H1 (cell line): ENCODE measurements at regions not wholly inside any gene's neighbourhood (a gene's known extent, or its start where the extent isn't known, plus 50 kb on each side); places are given as distances from the start of the nearest gene placed in this dataset.
A peak's percentile ranks its signal among the peaks of the same experiment; 100 is the strongest.

Source experiments
- CTCF ChIA-PET: fragments of 300-600 bp; sonication (Branson Sonifier 250); formaldehyde crosslinking; loops from one replicate; lab custom pipeline; 2021; ENCODE audit not compliant: partially characterized antibody; lab: Charles Lee
- POLR2A ChIA-PET: fragments of 300-600 bp; sonication (Branson Sonifier 250); formaldehyde crosslinking; loops from one replicate; lab custom pipeline; 2021; ENCODE audit warnings: inconsistent platforms; ENCODE audit not compliant: partially characterized antibody; lab: Charles Lee
- DNase-seq, 2 experiments: peaks; one replicate each; pipeline versions ENCODE4 v3.0.0 to v3.0.0-alpha.2; 2010 to 2022; ENCODE audit warnings: low spot score in 2 of 2, low read depth in 1 of 2, mixed read lengths in 1 of 2
- FAIRE-seq: peaks from 2 replicates; lab custom pipeline; 2011; peaks lifted over from hg19 to GRCh38; lab: Jason Lieb, UNC
- H2AFZ ChIP-seq: 2 replicates; pipeline ENCODE4 v1.8.1; 2012; ENCODE audit warnings: low read length, inconsistent platforms
- H2AK5ac ChIP-seq: 2 replicates; pipeline ENCODE4 v1.6.1; 2013; ENCODE audit warnings: low read depth, low read length
- H2BK120ac ChIP-seq: replicated peaks from 2 replicates; pipeline ENCODE3; 2013; ENCODE audit warnings: low read depth, low read length, inconsistent platforms
- H2BK12ac ChIP-seq: 2 replicates; pipeline ENCODE4 v1.6.1; 2013; ENCODE audit warnings: low read depth, low read length
- H2BK15ac ChIP-seq: 2 replicates; pipeline ENCODE4 v1.6.1; 2013; ENCODE audit warnings: low read length
- H2BK20ac ChIP-seq: 2 replicates; pipeline ENCODE4 v1.6.1; 2013; ENCODE audit warnings: low read length
- H2BK5ac ChIP-seq: 2 replicates; pipeline ENCODE4 v1.6.1; 2013; ENCODE audit warnings: low read depth, low read length
- H3K14ac ChIP-seq: 2 replicates; pipeline ENCODE4 v1.6.1; 2013; ENCODE audit warnings: inconsistent platforms; ENCODE audit not compliant: insufficient read length
- H3K18ac ChIP-seq: 2 replicates; pipeline ENCODE4 v1.6.1; 2013; ENCODE audit warnings: low read length; ENCODE audit errors: extremely low read depth
- H3K23ac ChIP-seq: 2 replicates; pipeline ENCODE4 v1.6.1; 2013; ENCODE audit warnings: inconsistent platforms; ENCODE audit not compliant: insufficient read length
- H3K23me2 ChIP-seq: 2 replicates; pipeline ENCODE4 v1.6.1; 2013; ENCODE audit warnings: low read depth, low read length
- H3K27ac ChIP-seq: 2 replicates; pipeline ENCODE4 v1.6.1; 2011; ENCODE audit warnings: low read depth, low read length, inconsistent platforms
- H3K27me3 ChIP-seq, 4 experiments: replicated peaks in 1 of 4; 1 replicate in 1 of 4; 2 replicates in 3 of 4; pipeline versions ENCODE4 v1.6.1 to v1.8.1; 2011 to 2013; ENCODE audit warnings: low read length in 3 of 4, mild to moderate bottlenecking in 3 of 4, inconsistent platforms in 2 of 4, mixed read lengths in 2 of 4, moderate library complexity in 1 of 4; ENCODE audit not compliant: control insufficient read depth in 3 of 4, insufficient read depth in 3 of 4; ENCODE audit errors: extremely low read depth in 1 of 4
- H3K36me3 ChIP-seq, 4 experiments: 2 replicates each; pipeline versions ENCODE4 v1.6.1 to v1.8.1; 2011 to 2013; ENCODE audit warnings: mild to moderate bottlenecking in 4 of 4, low read length in 3 of 4, moderate library complexity in 2 of 4, control low read depth in 1 of 4, inconsistent platforms in 1 of 4; ENCODE audit not compliant: insufficient read depth in 4 of 4, control insufficient read depth in 2 of 4
- H3K4ac ChIP-seq: replicated peaks from 2 replicates; pipeline ENCODE3; 2013; ENCODE audit warnings: low read length, low read depth, mixed read lengths, inconsistent platforms; ENCODE audit not compliant: insufficient read length
- H3K4me1 ChIP-seq, 4 experiments: replicated peaks in 1 of 4; 1 replicate in 1 of 4; 2 replicates in 3 of 4; pipeline versions ENCODE4 v1.6.1 to v1.8.1; 2011 to 2013; ENCODE audit warnings: low read length in 3 of 4, inconsistent platforms in 2 of 4, mixed read lengths in 1 of 4; ENCODE audit not compliant: insufficient read depth in 4 of 4, control insufficient read depth in 3 of 4
- H3K4me2 ChIP-seq, 2 experiments: 2 replicates each; pipeline versions ENCODE4 v1.6.1 to v1.8.1; 2011 to 2013; ENCODE audit warnings: low read depth in 2 of 2, low read length in 2 of 2, control low read depth in 1 of 2, inconsistent platforms in 1 of 2, mild to moderate bottlenecking in 1 of 2; ENCODE audit not compliant: insufficient read depth in 1 of 2
- H3K4me3 ChIP-seq, 4 experiments: fragments of 200-600, 300-600 bp in 1 of 4; sonication (generic), shearing (Covaris generic), sonication (Bioruptor Twin) in 1 of 4; 2 replicates each; pipeline versions ENCODE4 v1.5.1 to v1.8.1; 2011 to 2016; ENCODE audit warnings: low read length in 4 of 4, low read depth in 3 of 4, control low read depth in 2 of 4, inconsistent platforms in 2 of 4, mild to moderate bottlenecking in 2 of 4, mixed read lengths in 1 of 4, moderate library complexity in 1 of 4; ENCODE audit not compliant: insufficient read depth in 2 of 4; ENCODE audit errors: extremely low read depth in 1 of 4
- H3K56ac ChIP-seq: replicated peaks from 2 replicates; pipeline ENCODE3; 2013; ENCODE audit warnings: low read depth, mild to moderate bottlenecking, mixed read lengths, low read length, inconsistent platforms; ENCODE audit not compliant: insufficient read length
- H3K79me1 ChIP-seq: 2 replicates; pipeline ENCODE4 v1.6.1; 2013; ENCODE audit warnings: low read depth, low read length, control low read depth
- H3K79me2 ChIP-seq, 2 experiments: 2 replicates each; pipeline versions ENCODE4 v1.6.1 to v1.8.1; 2012 to 2013; ENCODE audit warnings: low read length in 2 of 2, mild to moderate bottlenecking in 2 of 2, inconsistent platforms in 1 of 2; ENCODE audit not compliant: insufficient read depth in 2 of 2, control insufficient read depth in 1 of 2
- H3K9ac ChIP-seq, 4 experiments: replicated peaks in 1 of 4; 1 replicate in 1 of 4; 2 replicates in 3 of 4; pipeline versions ENCODE4 v1.6.1 to v1.8.1; 2011 to 2013; ENCODE audit warnings: low read depth in 3 of 4, low read length in 3 of 4, control low read depth in 2 of 4, mild to moderate bottlenecking in 2 of 4, moderate library complexity in 2 of 4, inconsistent platforms in 1 of 4; ENCODE audit errors: extremely low read depth in 1 of 4
- H3K9me3 ChIP-seq, 2 experiments: 2 replicates each; pipeline versions ENCODE4 v1.6.1 to v1.8.1; 2012 to 2013; ENCODE audit warnings: mild to moderate bottlenecking in 2 of 2, moderate library complexity in 2 of 2, control low read depth in 1 of 2, inconsistent platforms in 1 of 2, low read depth in 1 of 2, low read length in 1 of 2, mixed read lengths in 1 of 2; ENCODE audit not compliant: insufficient read depth in 2 of 2
- H4K20me1 ChIP-seq, 2 experiments: replicated peaks in 1 of 2; 2 replicates each; pipeline versions ENCODE3 to v1.8.1; 2011 to 2013; ENCODE audit warnings: inconsistent platforms in 2 of 2, low read length in 2 of 2, mild to moderate bottlenecking in 1 of 2; ENCODE audit not compliant: insufficient read depth in 2 of 2, control insufficient read depth in 1 of 2
- H4K5ac ChIP-seq: 2 replicates; pipeline ENCODE4 v1.6.1; 2013; ENCODE audit warnings: low read length, low read depth, mixed read lengths, inconsistent platforms; ENCODE audit not compliant: insufficient read length
- H4K8ac ChIP-seq: 2 replicates; pipeline ENCODE4 v1.8.0; 2013; ENCODE audit warnings: mild to moderate bottlenecking, moderate library complexity, low read length, inconsistent platforms; ENCODE audit not compliant: insufficient read depth; ENCODE audit errors: extremely low read depth
- H4K91ac ChIP-seq: replicated peaks from 2 replicates; pipeline ENCODE3; 2013; ENCODE audit warnings: low read length, mixed read lengths, inconsistent platforms; ENCODE audit not compliant: insufficient read length
- ASH2L ChIP-seq: fragments of 200-600, 300-600 bp; sonication (generic); IDR thresholded peaks from one replicate; pipeline ENCODE4 v1.7.1; 2017; ENCODE audit warnings: low read length
- GTF2F1 ChIP-seq: IDR thresholded peaks from 2 replicates; pipeline ENCODE4 v1.6.1; 2012; ENCODE audit warnings: low read depth, low read length, improper control_type of control experiment, borderline replicate concordance
- NANOG ChIP-seq: IDR thresholded peaks from 2 replicates; pipeline ENCODE4 v1.6.1; 2011; ENCODE audit warnings: low read length, low read depth, mild to moderate bottlenecking, inconsistent platforms; ENCODE audit not compliant: insufficient read depth, poor library complexity, severe bottlenecking
- POU5F1 ChIP-seq: IDR thresholded peaks from 2 replicates; pipeline ENCODE4 v1.6.1; 2011; ENCODE audit warnings: low read depth, mild to moderate bottlenecking, low read length, moderate library complexity
- RAD21 ChIP-seq, 2 experiments: IDR thresholded peaks in 1 of 2; conservative IDR thresholded peaks in 1 of 2; 2 replicates each; pipeline ENCODE4 v1.6.1; 2011; ENCODE audit warnings: low read depth in 2 of 2, low read length in 2 of 2, improper control_type of control experiment in 1 of 2, inconsistent platforms in 1 of 2, mild to moderate bottlenecking in 1 of 2, moderate library complexity in 1 of 2
- RNF2 ChIP-seq: fragments of 200-900, 300-1000 bp; sonication (generic); IDR thresholded peaks from 2 replicates; pipeline ENCODE4 v1.7.1; 2016; ENCODE audit warnings: borderline replicate concordance, low read depth, mild to moderate bottlenecking, antibody characterized with exemption, low read length; ENCODE audit not compliant: poor library complexity, severe bottlenecking; ENCODE audit errors: missing control alignments
- SIRT6 ChIP-seq: IDR thresholded peaks from one replicate; pipeline ENCODE4 v1.7.1; 2012; ENCODE audit warnings: low read length, inconsistent platforms
- SUZ12 ChIP-seq: fragments of 200-600 bp; sonication (generic); IDR thresholded peaks from 2 replicates; pipeline ENCODE4 v1.6.1; 2012; ENCODE audit warnings: mild to moderate bottlenecking, inconsistent platforms, low read length, moderate library complexity, mixed read lengths
- TAF1 ChIP-seq: IDR thresholded peaks from 2 replicates; pipeline ENCODE4 v1.6.1; 2011; ENCODE audit warnings: mild to moderate bottlenecking, low read depth, low read length
- ZNF274 ChIP-seq: IDR thresholded peaks from 2 replicates; pipeline ENCODE4 v1.7.0; 2012; ENCODE audit warnings: low read length, borderline replicate concordance; ENCODE audit errors: extremely low read depth
- WGBS, 2 experiments: shearing (Covaris generic) in 1 of 2; methylation state at CpG; one replicate each; pipeline versions ENCODE4 v1.1.6 to v1.1.7; 2013 to 2015; ENCODE audit warnings: low lambda C conversion rate in 2 of 2, mixed read lengths in 2 of 2, inconsistent platforms in 1 of 2, low coverage in 1 of 2, missing lambda C conversion rate in 1 of 2; ENCODE audit not compliant: insufficient replicate concordance in 2 of 2, insufficient coverage in 1 of 2, insufficient read length in 1 of 2; ENCODE audit errors: extremely low coverage in 1 of 2, missing lambda C conversion rate in 1 of 2; 5-methylcytosine and 5-hydroxymethylcytosine counted together

DNA sequence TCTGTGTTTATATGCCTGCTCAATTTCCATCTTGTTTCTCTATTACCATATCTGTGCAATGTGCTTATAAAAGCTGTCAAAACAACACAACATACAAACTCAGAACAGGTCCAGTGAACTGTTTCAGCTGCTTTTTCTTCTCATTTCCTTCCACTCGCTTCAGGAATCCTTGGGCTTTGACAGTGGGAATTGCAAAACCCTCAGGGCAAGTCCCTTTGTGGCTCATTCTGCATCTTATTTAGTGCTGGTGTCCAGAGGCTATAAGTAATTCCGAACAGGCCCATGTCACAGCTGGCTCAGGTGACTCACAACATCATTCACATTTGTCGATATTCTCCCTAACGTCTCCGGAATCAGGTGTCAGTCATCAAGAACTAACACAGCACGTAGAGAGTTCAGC lies 309.9 kb upstream of the ZNF521 start:
- ChIA-PET POLR2A (no interaction called here), CTCF (interaction anchor here (1.1 kb wide), 1 partner anchor 11 kb away, joined by 4 read pairs; no protein-coding TSS in a partner anchor)
- H3K23me2 ChIP-seq, result no peaks in the 10 kb centered on the region
- no peak overlapping the region for H2AFZ ChIP-seq
- H3K23ac ChIP-seq, result no peak overlapping the region
- H2BK15ac ChIP-seq, result no peak overlapping the region
- H3K9ac ChIP-seq, result no peak overlapping the region
- no peaks in the 10 kb centered on the region for H3K4me1 ChIP-seq
- no peak overlapping the region for H2BK12ac ChIP-seq
- DNase-seq (no peak), FAIRE-seq (no peak)
- H3K4me2 ChIP-seq, result no peak overlapping the region
- H3K4ac ChIP-seq, result no peak overlapping the region
- H4K91ac ChIP-seq, result no peak overlapping the region
- H3K36me3 ChIP-seq, result no peaks in the 10 kb centered on the region
- H3K27ac ChIP-seq, result no peak overlapping the region
- no peaks in the 10 kb centered on the region for H3K27me3 ChIP-seq
- H3K14ac ChIP-seq, result peak overlapping the region; percentile 66
- no peak overlapping the region for H2BK5ac ChIP-seq
- H3K79me2 ChIP-seq, result no peaks in the 10 kb centered on the region
- TF ChIP-seq SUZ12, result no peak
- TF ChIP-seq RNF2, result no peak
- TF ChIP-seq SIRT6, result no peak
- no peak for TF ChIP-seq NANOG
- no peak for TF ChIP-seq ZNF274
- no peak for TF ChIP-seq ASH2L
- no peak for TF ChIP-seq TAF1
- TF ChIP-seq GTF2F1, result no peak
- no peak for TF ChIP-seq RAD21 (IDR thresholded peaks at IDR 0.05 in 1 of 2, conservative IDR thresholded peaks at IDR 0.05 in 1 of 2; ENCODE audit: low read depth in 2 of 2, low read length in 2 of 2)
- no peak for TF ChIP-seq POU5F1
- no peaks in the 10 kb centered on the region for H4K20me1 ChIP-seq
- H3K9me3 ChIP-seq, result no peaks in the 10 kb centered on the region
- H2BK120ac ChIP-seq, result no peak overlapping the region
- no peak overlapping the region for H4K5ac ChIP-seq
- H3K4me3 ChIP-seq, result no peak overlapping the region
- no peaks in the 10 kb centered on the region for H3K79me1 ChIP-seq
- no peak overlapping the region for H2BK20ac ChIP-seq
- no peak overlapping the region for H2AK5ac ChIP-seq
- H4K8ac ChIP-seq, result no peak overlapping the region
- no peak overlapping the region for H3K56ac ChIP-seq
- 85% methylated on average over 6 of the region's 6 CpGs; no CpG with 5 or more reads in 1 of the 2 experiments for WGBS, 2 experiments
- no peak overlapping the region for H3K18ac ChIP-seq
